Kidney glomerular epithelial cell (primary cell): ENCODE measurements at regions not wholly inside any gene's neighbourhood (a gene's known extent, or its start where the extent isn't known, plus 50 kb on each side); places are given as distances from the start of the nearest gene placed in this dataset.

Experiments
- DNase-seq: peaks from one replicate; lab custom pipeline; 2025; lab: John Stamatoyannopoulos, UW

GRCh38 chr1:94592571-94592920 lies 51.0 kb upstream of the F3 start:
- no peak for DNase-seq

- DNase-seq = no peak
Measured at GRCh38 chr1:94591823-94592570, 50.4 kb upstream of the F3 start.
